Endothelial cell of hepatic sinusoid (primary cell): ENCODE measurements at regions not wholly inside any gene's neighbourhood (a gene's known extent, or its start where the extent isn't known, plus 50 kb on each side); places are given as distances from the start of the nearest gene placed in this dataset.

Source experiments
- in situ Hi-C: cut with HindIII; loops from 2 replicates; pipeline ENCODE4 v1.10.0; 2017; ENCODE audit warnings: low sequenced_read_pairs

GRCh38 chr13:111893071-111893606 is 173.8 kb upstream of the SOX1 start:
- in situ Hi-C loops, result no loop called here

- in situ Hi-C loops, result no loop called here
Observed at GRCh38 chr13:111893607-111894443, 173.1 kb upstream of the SOX1 start.

DNA sequence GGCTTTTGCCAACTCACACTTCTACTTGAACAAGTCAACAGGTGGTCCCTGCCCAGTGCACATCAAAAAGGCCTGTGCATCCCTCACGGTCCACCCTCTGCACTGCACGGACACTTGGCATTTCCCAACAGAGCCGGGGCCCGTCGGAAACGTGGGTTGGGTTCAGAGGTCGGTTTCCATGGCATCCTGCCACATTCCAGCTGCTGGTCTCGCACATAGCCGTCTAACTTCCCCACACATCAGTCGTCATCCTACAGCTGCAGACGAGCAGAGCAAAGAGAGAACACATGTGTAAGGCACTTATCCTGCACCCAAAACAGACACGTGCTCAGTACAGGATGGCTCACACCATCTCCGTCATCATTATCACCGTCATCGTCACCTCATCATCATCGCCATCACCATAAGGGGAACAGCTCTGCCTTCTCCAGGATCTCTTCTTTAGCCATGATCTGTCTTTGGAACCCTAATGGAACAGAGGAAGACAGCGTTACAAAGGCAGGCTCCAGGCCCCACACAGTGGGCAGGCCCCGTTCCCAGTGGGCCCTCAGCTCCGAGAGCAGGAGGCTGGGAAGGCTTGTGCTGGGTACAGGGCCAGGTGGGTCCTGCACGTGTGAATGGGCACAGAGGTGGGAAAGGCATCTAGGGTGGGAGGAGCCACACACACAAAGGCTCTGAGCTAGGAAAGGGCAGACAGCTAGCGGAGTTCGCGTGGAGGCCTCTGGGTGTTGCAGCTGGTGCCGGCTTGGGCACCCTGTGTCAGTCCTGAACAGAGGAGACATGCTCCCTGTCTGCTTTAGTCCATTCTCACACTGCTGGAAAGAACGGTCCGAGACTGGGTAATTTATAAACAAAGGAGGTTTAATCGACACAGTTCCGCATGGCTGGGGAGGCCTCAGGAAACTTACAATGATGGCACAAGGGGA is 170.8 kb upstream of the SOX1 start:
- in situ Hi-C loops, result no loop called here

DNA sequence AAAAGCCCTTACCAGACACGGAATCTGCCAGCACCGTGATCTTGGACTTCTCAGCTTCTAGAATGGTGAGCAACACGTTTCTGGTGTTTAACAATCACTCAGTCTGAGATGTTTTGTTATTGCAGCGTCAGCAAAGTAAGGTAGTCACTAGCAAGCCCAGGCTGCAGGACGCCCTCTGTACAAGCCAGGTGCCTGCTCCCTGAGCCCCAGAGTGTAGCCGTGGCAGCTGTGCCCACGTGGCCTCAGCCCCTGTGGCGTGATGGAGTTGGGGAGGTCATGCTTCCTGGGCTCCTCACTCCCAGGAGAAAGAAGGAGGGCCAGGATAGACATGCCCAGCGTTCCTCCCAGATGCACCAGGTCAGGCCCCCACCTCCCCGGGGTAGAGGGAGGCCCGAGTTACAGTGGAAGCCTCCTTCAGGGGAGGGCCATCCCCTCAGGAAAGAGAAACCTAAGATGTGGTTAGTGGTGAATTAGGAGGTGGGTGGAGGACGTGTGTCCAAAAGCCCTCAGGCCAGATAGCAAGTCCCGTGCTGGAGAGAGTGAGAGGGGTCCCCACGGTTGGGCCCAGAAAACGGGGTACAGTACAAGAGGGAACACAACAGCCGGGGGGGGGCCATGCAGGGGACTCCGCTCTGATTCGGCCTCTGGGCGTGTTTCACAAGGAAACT is 169.6 kb upstream of the SOX1 start:
- in situ Hi-C loops, result no loop called here

GRCh38 chr13:111897846-111898215 is 169.1 kb upstream of the SOX1 start:
- in situ Hi-C loops, result no loop called here

DNA sequence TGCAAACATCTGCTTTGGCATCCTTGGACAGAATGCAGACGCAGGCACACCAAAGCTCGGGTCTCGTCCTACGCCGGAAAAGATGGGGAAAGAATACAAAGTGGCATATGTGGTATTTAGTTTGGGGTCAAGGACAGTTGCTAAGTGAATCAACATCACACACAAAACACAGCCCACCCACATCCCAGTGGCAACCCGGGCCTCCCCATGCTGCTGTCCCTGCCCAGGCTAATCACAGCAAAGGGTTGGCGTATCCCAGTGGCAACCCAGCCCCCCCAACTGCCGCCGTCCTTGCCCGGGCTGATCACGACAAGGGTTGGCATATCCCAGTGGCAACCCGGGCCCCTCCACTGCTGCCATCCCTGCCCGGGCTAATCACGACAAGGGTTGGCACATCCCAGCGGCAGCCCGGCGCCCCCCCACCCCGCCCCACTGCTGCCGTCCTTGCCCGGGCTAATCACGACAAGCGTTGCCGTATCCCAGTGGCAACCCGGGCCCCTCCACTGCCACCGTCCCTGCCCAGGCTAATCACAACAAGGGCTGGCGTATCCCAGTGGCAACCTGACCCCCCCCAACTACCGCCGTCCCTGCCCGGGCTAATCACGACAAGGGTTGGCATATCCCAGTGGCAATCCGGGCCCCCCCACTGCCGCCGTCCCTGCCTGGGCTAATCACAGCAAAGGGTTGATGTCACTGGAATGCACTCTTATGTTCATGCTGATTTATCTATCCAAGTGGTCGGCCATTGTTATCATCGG is 167.8 kb upstream of the SOX1 start:
- in situ Hi-C loops, result no loop called here

GRCh38 chr13:111899714-111900389 is 167.1 kb upstream of the SOX1 start:
- in situ Hi-C loops, result no loop called here

- in situ Hi-C loops, result no loop called here
Observed at GRCh38 chr13:111900390-111901131, 166.4 kb upstream of the SOX1 start.

DNA sequence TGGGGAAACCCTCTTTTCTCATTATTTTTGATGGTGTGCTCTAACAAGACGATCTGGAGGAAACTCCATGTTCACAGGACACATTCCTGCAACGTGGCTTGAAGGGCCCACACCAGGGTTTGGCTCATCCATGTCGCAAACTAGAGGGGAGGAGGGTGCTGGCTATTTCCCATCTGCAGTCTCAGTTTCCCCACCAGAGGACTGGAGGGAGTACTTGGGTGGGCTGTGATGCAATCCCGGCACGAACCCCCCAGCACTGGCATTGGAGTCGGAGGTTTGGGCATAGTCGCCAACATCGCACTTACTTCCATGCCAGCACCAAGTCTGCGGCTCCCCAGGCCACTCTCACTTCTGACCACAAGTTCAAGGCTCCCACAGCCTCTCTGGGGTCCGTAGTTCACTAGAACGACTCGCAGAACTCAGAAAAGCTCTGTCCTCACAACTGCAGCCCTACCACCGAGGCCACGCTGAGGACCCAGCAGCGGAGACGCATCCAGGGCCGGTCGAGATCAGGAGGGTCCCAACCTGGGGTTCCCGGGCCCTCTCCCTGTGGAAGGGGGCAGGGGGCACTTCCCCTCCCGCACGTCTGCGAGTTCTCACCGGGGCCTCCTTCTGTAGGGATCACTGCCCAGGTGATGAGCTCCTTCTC is 165.6 kb upstream of the SOX1 start:
- in situ Hi-C loops, result no loop called here

DNA sequence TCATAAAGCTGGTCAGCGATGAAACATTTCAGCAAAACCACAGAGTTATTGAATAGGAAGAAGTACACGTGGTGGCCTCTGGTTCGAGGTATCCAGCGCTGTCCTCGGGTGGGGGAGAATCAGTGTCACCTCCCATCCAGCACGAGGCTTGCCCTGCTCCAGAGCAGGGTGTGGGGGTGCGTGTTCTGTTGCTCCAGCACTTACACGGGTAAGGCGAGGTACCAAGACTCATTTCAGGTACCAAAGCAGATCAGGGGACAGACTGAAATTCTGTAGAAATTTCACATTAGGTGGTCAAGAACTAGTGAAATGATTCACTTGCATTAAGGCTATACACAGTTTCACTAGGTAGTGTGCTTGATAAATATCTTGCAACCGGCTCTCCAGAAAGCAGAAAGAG is 164.2 kb upstream of the SOX1 start:
- in situ Hi-C loops, result no loop called here

GRCh38 chr13:111903143-111903542 is 163.8 kb upstream of the SOX1 start:
- in situ Hi-C loops, result no loop called here

GRCh38 chr13:111904166-111904565 is 162.8 kb upstream of the SOX1 start:
- in situ Hi-C loops, result no loop called here

DNA sequence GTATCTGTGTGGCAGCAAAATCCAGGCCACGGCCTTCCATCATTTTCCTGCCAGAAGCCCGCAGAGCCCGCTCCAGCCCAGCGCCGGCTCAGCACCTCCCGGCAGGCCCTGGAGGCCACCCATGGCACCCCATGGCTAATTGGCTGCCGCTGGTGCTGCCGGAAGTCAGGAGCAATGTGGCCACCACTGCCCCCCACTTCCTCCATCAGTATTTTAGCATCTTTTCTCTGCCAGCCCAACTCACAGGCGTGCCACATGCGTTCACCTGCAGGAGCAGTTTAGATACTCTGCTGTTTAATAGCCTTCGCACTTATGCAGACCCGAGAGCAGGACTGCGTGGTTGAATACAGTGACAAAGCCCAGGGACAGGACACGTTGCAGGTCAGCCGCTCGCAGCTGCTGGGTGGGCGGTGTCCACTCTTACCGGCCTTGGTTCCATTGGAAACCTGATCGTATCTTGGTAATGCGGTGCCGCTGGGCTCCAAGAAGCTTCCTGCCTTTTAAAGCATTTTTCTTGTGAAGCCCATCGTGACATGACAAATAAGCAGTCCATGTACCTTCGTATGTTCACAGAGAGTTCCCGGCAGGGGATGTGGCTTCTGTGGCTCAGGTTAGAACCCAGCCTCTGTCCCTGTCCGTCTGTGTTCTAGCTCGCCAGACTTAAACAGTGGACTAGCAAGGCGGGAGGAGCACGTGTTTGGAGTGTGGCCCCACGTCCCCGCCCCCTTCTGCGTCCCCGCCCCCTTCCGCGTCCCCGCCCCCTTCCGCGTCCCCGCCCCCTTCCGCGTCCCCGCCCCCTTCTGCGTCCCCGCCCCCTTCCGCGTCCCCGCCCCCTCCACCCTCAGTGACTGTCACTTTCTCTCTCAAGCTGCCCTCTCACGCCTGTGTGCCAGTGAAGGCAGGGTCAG is 162.0 kb upstream of the SOX1 start:
- in situ Hi-C loops, result loop anchor here (5.0 kb wide), 1 partner anchor 38 kb away; no protein-coding TSS in a partner anchor

GRCh38 chr13:111905609-111905945 is 161.4 kb upstream of the SOX1 start:
- in situ Hi-C loops, result loop anchor here (5.0 kb wide), 1 partner anchor 38 kb away; no protein-coding TSS in a partner anchor

DNA sequence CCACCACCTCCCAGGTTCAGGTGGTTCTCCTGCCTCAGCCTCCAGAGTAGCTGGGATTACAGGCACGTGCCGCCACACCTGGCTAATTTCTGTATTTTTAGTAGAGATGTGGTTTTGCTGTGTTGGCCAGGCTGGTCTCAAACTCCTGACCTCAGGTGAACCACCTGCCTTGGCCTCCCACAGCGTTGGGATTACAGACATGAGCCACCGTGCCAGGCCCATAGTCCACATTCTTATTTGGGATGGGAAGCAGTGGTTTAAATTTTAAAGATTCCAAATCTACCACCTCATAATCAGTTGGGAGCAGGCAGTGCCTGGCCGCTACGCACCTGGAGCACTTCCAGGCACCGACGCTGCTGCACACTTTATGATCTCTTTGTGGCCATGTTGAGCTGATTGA is 160.6 kb upstream of the SOX1 start:
- in situ Hi-C loops, result loop anchor here (5.0 kb wide), 1 partner anchor 39 kb away; no protein-coding TSS in a partner anchor

GRCh38 chr13:111906816-111907215 is 160.1 kb upstream of the SOX1 start:
- in situ Hi-C loops, result loop anchor here (5.0 kb wide), 1 partner anchor 40 kb away; no protein-coding TSS in a partner anchor

DNA sequence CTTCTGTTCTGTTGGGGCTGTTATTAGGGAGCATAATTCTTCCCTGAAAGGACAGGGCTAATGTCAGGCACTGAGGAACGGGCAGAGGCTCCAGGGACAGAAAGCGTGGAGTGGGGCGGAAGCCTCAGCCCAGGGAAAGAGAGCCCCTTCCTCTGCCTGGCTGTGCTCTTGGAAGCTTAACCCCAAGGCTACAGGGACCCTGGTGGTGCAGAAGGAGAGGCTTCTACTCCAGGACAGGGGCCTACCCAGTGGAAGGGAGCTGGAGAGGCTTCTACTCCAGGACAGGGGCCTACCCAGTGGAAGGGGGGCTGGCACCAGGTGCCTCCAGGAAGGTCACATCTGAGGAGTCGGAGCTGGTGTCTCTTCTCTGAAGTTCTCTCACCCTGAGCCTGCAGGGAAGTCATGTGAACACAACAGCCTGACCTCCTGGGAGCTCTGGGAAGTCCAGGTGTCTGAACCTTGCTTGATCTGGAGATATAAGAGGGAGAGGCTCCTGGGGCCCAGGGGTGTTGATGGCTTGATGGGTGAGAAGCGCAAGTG is 159.5 kb upstream of the SOX1 start:
- in situ Hi-C loops, result loop anchor here (5.0 kb wide), 1 partner anchor 40 kb away; no protein-coding TSS in a partner anchor
